Inferior parietal cortex (tissue), 1 donor: ENCODE measurements at regions not wholly inside any gene's neighbourhood (a gene's known extent, or its start where the extent isn't known, plus 50 kb on each side); places are given as distances from the start of the nearest gene placed in this dataset.

ENCODE experiments used
- DNase-seq: peaks from one replicate; pipeline ENCODE4 v3.0.0-alpha.2; 2016; ENCODE audit errors: extremely low spot score

DNA sequence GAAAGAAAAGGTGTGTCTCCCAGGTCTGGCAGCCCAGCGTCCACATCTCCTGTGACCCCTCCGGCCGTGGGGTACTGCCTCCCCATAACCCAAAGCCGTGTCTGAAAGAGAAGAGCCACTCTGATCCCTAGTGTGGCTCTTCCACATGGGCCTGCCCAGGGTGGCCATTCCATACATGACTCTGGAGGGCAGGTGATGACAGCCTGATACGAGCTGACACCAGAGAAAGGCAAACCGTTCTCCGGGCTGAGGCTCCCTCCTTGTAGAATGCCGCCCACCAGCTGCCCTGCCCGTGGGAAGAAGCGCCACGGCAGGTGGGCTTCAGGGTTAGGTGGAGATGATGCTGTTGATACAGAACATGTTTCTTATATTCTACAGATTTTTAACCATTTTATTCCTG is 451.6 kb upstream of the SALL3 start:
- DNase-seq: no peak

DNA sequence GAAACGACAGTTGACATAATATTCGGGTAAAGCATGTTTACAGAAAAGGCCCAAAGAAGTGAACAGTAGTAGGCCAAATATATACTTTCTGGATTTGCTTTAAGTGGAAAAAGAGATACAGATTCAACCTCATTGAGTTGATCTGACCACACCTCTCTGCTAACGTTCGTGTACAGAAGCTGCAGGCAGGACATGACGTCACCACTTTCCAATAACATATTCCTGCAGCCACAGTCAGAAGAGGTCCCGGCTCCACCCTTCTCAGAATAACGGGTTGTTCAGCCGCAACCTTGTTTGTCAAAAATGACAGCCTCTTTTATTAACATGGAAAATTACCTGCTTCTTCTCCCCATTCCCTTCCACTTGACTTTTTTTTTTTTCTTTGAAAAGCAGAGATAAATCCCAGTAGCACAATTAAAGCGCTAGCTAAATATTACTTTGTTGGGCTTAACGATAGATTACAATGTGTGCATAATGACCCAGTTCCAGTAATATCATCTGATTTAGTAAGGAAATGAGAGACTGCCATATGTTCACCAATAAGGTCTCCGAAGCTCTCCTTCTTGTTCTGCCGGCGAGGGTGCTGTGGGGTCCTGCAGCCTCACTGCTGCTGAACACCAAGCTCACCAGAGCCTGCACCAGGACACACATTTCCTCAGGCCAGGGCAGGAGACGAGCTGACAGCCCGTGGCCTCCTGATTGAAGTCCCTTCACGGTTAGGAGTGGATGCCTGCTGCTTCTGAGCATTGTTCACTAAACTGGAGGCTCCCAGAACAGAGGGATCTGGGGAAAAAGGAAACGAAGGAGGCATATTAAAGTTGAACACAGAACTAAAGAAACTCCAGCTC is 451.0 kb upstream of the SALL3 start:
- no peak for DNase-seq

DNA sequence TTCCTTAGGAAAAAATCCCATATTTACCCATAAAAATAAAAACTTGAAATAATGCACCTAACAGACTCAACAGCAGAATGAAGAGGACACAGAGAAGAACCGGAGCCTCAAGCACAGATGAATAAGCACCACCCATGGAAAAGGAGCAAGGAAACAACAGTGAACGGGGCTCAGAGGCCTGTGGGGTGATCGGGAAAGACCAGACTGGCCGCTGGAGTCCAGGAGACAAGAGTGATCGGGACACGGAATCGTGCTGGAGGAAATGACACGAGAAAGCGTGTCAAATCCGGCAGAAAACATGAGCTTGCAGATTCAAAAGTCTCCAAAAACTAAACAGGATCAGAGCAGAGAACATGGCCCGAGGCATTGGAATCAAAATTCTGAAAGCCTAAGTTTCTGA is 448.0 kb upstream of the SALL3 start:
- DNase-seq: no peak

DNA sequence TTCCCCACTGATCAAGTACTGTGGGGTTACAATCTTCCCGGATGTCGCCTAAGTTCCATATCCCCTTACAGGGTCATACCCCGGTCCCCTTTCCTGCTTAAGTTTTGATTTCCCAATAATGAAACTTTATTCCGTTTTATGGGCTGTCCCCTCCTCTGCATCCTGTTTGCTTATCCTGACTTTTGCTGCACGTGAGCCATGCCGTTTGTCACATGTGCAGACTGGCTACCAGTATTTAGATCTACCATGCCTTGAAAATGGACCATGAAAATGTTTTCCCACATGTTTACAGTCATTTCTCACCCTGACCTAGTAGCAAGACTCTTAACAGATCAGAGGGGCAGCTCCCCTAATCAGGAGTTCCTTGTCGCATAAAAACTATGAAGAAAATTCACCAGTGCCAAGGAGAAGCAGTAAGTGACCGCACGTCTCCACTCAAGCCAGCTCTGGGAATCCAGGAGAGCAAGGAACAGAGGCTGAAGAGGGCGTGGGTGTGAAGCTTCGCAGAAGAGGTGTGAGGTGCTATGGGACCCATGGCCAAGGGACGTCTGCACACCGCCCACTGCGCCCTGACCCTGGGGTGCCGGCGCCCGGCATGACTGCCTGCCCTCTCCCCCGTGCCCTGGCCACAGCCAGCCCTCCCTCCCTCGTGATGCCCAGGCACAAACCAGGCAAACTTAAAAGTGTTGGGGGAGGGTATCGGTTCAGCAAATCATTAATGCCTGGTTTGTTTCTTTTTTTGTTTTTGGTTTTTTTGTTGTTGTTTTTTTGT is 440.8 kb upstream of the SALL3 start:
- no peak for DNase-seq

DNA sequence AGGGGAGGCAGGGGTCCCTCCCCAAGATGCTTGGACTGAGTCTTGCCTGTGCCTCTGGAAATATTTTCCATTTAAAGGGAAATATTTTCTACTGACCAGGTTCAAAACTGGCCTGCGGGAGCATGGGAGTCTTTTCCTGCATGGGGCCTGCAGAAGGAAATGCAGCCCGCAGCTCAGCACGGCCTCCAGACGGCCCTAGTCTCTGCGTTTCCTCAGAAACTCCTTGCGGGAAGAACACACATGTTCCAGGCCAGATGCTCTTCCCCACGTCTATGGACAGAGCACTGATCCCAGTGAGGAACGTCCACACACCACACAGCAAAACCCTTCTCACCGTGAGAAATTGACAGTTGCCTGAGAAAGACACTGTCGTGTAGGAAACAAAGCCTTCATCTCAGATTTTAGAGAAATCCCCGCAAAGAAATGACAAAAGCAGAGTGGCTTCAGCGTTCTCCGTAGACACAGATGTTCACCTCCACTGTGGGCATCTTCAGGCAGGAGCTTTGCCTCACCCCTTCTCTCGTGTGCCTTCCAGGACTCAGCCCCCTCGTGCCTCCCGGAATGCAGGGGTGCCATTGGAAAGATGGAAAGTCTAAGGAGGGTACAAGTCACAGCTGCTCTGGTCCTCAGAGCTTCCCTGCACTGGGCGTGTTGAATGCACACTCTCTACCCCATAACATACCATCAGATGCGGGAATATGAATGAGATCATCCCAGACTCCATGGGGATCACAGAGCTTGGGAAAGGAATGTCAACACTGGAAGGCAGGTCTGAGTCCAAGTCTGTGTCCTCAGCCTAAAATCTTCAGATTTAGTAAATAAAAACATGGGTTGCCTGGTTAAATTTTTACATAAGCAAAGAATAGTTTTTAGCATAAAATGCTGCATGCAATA is 438.7 kb upstream of the SALL3 start:
- no peak for DNase-seq

DNA sequence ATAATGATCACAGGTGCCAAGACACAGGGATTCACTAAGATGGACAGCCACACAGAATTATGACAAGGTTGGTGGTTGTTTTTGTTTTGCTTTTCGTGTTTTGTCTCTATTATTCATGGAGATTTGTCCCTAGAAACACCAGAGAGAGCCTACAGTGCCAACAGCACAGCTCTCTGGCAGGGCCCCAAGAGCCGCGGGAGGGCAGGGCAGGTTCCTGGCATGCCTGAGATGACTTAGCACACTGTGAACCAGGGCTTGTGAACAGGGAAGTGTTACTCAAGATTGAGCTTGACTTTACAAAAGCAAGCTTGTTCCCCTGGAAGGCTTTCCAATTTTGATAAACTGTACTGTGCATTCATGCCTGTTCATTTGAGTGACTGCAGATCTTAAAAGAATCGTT is 437.4 kb upstream of the SALL3 start:
- DNase-seq: peak; percentile 25

DNA sequence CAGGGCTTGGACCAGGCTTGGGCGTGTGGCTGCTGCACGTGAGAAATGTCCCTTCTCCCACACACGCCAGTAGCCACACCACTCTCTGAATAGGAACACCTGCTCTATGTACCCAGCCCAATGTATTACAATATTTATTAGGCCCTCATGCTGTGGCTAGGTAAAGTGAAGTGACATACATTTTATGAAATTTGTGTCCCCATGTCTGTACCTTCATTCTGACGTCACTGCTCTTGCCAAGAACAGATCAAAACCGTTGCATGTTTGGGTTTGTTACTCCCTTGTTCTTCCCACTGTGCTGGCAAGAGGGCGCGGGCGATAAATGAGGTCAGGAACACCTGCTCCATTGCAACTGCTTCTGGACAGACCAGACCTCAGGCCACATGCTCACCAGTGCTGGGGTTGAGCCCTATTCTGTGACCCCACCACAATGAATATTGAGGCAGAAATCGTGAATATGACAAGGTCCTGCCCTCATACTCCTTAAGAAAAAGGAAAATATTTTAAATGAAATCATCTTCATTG is 436.4 kb upstream of the SALL3 start:
- DNase-seq: no peak

DNA sequence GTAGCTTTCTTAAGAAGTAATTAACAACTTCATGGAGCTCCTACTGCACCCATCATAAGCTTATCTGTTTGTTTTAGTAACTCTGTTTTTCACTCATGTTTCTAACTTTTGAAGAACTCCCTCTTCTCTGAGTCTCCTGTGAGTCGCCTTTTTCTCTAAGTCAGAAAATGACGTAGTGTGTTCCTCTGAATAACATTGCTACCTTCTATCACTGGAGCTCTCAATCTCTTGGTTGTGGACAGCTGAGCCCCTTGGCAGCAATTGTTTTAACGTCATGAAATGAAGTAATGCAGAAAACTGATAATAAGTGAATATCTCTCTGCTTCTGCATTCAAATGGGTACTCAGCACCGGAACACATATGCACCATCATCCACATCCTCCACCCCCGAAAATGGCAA is 433.3 kb upstream of the SALL3 start:
- DNase-seq: no peak

DNA sequence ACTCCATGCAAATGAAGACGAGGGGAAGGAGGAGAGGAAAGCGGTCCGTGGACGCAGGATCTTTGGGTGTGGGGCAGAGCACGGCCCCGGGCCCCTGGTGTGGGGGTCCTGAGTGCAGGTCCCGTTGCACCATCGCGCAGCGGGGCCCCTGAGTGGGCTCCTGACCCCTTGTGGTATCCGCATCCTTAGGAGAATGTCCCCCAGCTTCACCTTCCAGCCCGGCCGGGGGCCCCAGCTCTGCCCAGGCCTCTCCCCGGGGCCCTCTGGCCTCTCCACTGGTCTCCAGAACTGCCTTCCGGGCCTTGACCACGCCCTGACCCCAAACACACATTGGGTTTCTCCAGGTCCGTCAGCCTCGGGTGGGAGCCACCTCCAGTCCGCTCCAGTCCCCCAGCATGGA is 431.8 kb upstream of the SALL3 start:
- DNase-seq: no peak

DNA sequence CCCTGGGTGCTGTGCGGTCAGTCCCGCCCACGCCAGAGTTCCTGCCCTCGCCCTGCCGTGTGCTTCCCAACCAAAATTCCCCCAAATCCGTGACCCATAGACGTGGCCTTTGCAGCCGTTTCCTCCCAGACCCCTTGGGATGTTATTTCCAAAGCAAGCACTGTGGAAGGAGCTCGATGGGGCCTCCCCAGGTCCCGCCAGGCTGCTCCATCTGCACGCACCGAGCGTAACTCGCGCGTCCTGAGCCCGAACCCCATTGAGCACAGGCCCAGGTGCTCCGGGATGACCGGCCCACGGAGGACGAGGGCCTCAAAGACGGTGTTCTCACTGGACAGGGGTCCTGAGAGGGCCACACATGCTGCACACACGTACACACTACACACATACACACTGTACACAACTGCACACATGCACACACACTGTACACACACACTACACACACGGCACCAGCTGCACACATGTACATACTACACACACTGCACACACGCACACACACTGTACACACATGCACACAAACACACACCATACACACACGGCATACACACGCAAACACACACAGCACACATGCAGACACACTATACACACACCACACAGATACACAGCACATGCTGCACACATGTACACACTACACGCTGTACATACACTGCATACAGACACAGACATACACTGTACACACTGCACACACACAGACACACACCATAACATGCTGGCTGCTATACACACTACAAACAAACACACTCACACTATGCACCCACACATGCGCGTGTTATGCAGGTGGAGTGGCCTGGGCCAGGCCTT is 431.2 kb upstream of the SALL3 start:
- DNase-seq: no peak

DNA sequence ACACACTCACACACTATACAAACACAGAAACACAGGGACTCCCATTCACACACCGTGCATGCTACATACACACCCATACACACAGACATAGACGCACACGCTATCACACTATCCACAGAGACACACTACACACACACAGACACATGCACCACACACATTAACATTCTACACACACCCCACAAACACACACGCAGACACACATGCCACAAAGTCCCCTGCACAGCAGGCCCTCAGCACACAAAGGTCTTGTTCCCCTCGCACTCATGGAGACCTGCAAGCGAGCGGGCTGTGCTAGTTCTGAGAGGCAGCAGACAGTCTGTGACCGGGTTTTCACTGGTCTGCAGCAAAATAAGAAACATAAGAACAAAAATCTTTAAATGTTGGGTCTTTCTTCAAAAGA is 429.6 kb upstream of the SALL3 start:
- no peak for DNase-seq

DNA sequence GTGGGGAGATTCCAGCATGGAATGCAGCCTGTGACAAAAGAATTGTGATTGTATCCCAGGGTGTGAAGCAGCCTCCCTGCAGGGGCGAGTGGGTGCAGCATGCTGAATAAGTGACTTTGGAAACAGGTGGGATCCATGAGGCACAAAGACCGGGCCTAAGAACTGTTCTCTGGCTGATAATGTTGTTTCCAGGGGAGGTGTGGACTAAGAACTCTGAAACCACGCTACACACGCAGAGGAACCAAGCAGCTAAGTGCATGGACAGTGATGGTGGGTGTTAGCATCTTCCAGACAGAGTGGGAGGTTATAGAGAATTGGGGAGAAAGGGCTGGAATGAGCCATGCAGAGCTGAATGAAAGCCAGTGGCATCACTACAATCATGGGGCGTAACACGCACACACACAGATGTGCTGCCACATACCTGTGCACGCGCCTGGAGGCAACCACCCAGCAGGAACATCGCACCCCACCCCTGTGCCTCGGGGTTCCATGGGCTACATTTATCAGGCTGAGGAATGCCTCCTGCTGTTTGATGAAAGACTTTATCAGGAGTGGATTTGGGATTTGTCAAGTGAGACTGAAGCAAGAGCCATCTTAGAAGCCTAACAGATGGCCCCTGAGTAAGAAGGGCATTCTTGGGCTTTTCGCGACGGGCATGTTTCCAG is 424.5 kb upstream of the SALL3 start:
- DNase-seq: no peak

DNA sequence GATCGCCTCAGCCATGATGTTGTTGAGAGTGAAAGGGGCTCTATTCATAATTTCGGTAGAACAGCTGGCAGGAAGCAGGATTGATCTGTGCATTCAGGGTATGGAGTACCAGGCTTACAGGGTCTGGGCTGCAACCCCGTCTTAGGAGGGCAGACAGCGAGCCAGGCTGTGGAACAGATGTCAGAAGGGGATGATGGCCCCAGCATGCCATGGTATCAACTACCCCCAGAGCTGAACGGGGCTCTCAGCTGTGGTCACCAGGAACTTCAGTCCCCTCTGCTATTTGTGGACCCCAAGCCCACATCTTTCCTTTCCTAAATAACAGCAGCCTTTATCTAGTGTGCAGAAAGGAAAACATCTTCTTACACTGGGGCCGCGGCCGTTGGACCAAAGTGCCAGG is 422.2 kb upstream of the SALL3 start:
- no peak for DNase-seq

DNA sequence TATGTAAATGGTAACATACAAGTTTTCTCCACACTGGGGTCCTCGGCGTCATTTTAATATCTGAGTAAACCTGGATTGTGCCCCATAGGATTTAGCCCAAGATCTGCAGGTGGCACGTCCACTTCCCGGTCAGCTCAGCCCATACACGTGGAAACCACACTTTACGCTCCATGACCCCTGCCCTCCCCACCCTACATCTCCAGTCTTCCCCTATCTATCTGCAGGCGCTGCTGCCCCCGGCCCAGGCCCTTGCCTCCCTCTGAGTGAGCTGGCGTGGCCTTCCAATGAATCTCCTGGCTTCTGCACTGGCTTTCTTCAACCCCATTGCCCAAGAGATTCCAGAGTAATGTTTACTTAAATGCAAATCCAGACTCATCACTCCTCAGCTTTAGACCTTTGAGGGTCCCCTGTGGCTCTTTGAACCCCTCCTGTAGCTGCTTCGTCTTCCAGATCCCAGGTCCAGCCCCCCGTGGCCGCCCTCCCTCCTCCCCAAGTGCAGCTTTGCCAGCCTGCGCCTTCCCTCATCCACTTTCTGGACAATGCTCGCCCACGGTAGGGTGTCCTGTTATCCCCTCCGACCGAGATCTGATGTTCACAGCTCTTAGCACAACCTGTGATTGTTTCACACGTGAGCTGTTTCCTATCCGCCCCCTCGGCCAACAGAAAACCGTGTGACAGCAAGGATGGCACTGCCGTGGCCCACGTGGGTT is 421.4 kb upstream of the SALL3 start:
- DNase-seq: no peak

DNA sequence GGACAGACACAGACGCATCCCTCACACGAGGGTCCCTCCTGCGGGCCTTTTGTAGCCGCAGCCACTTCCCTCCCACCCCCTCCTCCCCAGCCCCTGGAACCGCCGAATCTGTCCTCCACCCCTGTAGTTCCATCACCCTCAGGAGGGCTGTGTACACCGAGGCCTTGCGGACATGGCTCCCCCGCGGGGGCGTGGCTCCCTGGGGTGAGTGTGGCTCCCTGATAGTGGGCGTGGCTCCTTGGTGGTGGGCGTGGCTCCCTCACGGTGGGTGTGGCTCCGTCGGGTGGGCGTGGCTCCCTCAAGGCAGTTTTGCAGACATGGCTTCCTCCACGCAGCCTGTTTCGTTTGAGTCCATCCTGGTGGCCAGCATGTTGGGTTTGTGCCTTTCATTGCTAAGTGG is 420.7 kb upstream of the SALL3 start:
- no peak for DNase-seq

DNA sequence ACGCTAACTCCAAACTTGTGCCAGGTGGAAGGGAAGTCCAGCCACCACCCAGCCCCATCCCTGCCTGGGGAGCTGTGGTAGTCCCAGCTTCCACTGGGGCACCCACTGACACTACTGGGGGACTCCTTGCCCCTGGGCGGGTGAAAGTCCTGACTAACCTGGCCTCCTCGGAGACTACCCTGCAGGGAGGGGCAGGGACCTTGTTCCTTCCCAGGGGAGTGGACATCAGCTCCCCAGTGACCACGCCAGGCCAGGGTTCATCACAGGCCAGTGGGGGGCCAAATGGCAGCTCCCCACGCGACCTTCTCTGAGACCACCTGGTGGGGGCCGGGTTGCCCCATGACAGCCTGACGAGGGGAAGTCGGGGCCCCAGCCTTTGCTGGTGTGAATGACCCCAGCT is 420.0 kb upstream of the SALL3 start:
- no peak for DNase-seq

DNA sequence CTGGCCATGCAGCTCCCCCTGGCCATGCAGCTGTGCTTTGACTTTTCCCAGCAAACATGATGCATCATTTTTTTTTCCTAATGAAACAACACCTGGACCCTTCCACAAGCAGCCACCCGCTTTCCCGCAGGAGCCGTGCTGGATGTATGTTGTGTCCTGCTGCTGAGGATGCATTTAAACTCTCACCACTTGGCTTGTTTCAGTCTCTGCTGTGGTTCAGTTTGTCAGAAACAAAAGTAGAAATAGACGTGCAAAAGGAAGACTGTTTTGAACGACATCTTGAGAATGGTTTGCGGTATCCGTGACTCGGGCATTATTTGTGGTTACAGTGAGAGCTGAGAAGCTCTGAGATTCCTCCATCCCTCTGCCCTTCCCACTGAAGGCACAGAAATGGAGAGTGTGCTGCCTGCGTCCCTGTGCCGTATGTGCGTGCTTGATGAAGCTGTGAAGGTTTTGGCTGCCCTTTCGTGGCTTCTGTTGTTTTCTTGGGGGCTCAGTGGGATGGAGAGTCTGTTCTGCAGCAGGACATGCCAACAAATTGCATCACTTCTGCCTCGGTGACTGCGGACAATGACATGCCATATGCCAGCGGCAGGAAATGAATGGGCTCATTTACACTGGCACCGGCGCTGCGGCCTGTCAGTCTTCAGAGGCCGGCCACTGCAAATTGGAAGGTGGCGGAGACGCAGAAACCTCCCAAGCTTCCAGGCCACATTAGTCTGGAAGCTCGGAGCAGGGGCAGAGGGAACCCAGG is 417.7 kb upstream of the SALL3 start:
- peak; percentile 36 for DNase-seq

DNA sequence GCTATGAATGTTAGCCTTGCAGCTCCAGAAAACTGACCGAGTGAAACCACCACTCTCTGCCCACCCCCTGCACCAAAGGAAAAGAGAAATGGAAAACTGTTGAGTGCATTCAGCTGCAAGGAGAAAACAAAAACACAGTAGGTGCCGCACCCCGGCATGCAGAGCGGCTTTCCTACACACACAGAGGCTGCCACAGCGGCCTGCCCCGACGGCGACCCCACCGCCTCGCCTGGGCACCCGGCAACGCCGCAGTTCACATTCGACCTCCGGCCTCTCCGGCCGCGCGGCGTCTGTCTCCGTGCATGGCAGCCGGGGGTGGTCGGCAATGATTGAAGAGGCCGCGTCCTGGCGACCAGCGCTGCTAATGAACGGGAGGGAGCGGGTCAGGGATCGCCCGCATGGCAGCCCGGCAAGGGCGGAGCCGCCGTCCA is 417.1 kb upstream of the SALL3 start:
- no peak for DNase-seq

DNA sequence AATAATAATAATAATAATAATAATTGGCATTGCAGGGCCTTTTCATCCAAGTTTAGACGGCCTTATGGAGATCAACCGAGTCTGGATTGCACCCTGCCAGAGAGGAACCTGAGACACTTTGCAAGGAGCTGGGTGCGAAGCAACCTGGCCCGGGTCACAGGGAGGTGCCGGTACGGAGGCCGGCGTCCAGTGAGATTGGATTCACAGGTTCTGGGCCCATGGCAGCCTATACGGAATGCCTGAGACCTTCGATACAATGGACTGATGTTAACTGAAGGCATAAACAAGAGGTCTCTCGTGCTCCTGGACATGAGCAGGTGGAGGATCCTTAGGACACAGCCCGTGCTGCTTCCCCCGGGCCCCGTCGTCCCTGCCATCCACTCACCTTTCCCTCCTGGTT is 416.5 kb upstream of the SALL3 start:
- no peak for DNase-seq
